ENCODE measurements at regions not wholly inside any gene's neighbourhood (a gene's known extent, or its start where the extent isn't known, plus 50 kb on each side); places are given as distances from the start of the nearest gene placed in this dataset.

GRCh38 chr14:81981307-81981675 lies 447.6 kb upstream of the SEL1L start:
- TF ChIP-seq CTCF (conservative IDR thresholded peaks at IDR 0.05 in 1 of 2, IDR thresholded peaks at IDR 0.05 in 1 of 2; ENCODE audit: extremely low read depth in 1 of 2, insufficient read depth in 1 of 2, low read depth in 1 of 2, low read length in 2 of 2) (no peak), EZH2 (IDR thresholded peaks at IDR 0.05; ENCODE audit: borderline replicate concordance, low read length) (no peak)

Measured in mammary epithelial cell (primary cell).